GM19240 (cell line): ENCODE measurements at regions not wholly inside any gene's neighbourhood (a gene's known extent, or its start where the extent isn't known, plus 50 kb on each side); places are given as distances from the start of the nearest gene placed in this dataset.
"Not testable (repeated sequence)": the region's sequence is repeated elsewhere in the genome, so short reads cannot be mapped to it uniquely, and the experiment has no call there.

Source experiments
- DNase-seq: peaks from one replicate; pipeline ENCODE4 v3.0.0; 2011; ENCODE audit warnings: low spot score; ENCODE audit not compliant: insufficient read length

- DNase-seq = no peak
These were observed 178.5 kb upstream of the GOT2 start for GRCh38 chr16:58912571-58912970.

- DNase-seq = no peak
These were observed 173.0 kb upstream of the GOT2 start for GRCh38 chr16:58906981-58907715.

GRCh38 chr16:58904291-58904690 is 170.2 kb upstream of the GOT2 start:
- DNase-seq = no peak

- DNase-seq = no peak
These were observed 155.4 kb upstream of the GOT2 start for GRCh38 chr16:58889516-58889915.

GRCh38 chr16:58885528-58886170 is 151.5 kb upstream of the GOT2 start:
- DNase-seq = no peak

- no peak for DNase-seq
These were observed 150.0 kb upstream of the GOT2 start for GRCh38 chr16:58884141-58884540.

GRCh38 chr16:58883131-58883530 is 149.0 kb upstream of the GOT2 start:
- DNase-seq = no peak

- no peak for DNase-seq
These were observed 148.2 kb upstream of the GOT2 start for GRCh38 chr16:58882292-58882691.

- not testable (repeated sequence) for DNase-seq
These were observed 144.5 kb upstream of the GOT2 start for GRCh38 chr16:58878641-58879040.

GRCh38 chr16:58866935-58867334 is 132.8 kb upstream of the GOT2 start:
- no peak for DNase-seq

- no peak for DNase-seq
These were observed 129.6 kb upstream of the GOT2 start for GRCh38 chr16:58863761-58864160.

GRCh38 chr16:58863042-58863441 is 128.9 kb upstream of the GOT2 start:
- no peak for DNase-seq

GRCh38 chr16:58862334-58863021 is 128.4 kb upstream of the GOT2 start:
- DNase-seq = no peak

- no peak for DNase-seq
These were observed 126.0 kb upstream of the GOT2 start for GRCh38 chr16:58859958-58860669.

- not testable (repeated sequence) for DNase-seq
These were observed 124.5 kb upstream of the GOT2 start for GRCh38 chr16:58858577-58858976.

- DNase-seq = no peak
These were observed 121.3 kb upstream of the GOT2 start for GRCh38 chr16:58855291-58855863.

- no peak for DNase-seq
These were observed 120.0 kb upstream of the GOT2 start for GRCh38 chr16:58853854-58854791.

- no peak for DNase-seq
These were observed 116.5 kb upstream of the GOT2 start for GRCh38 chr16:58850678-58851020.

- DNase-seq = no peak
These were observed 116.0 kb upstream of the GOT2 start for GRCh38 chr16:58850019-58850677.

GRCh38 chr16:58848662-58849002 is 114.5 kb upstream of the GOT2 start:
- no peak for DNase-seq
